HAP-1 (cell line): ENCODE measurements at regions not wholly inside any gene's neighbourhood (a gene's known extent, or its start where the extent isn't known, plus 50 kb on each side); places are given as distances from the start of the nearest gene placed in this dataset.

Source experiments
- DNase-seq, 2 experiments: peaks; one replicate each; pipeline ENCODE4 v3.0.0-alpha.2; 2016 to 2020; ENCODE audit warnings: low spot score in 2 of 2
- H3K27me3 ChIP-seq: fragments of 250-450 bp; sonication (Bioruptor Pico); 2 replicates; pipeline ENCODE4 v1.5.1; 2020; ENCODE audit warnings: low read depth, mild to moderate bottlenecking, moderate library complexity
- H3K36me3 ChIP-seq: fragments of 250-450 bp; sonication (Bioruptor Pico); replicated peaks from 2 replicates; pipeline ENCODE4 v1.5.1; 2020; ENCODE audit warnings: mild to moderate bottlenecking
- H3K4me1 ChIP-seq: fragments of 250-450 bp; sonication (Bioruptor Pico); 2 replicates; pipeline ENCODE4 v1.5.1; 2020; ENCODE audit warnings: mild to moderate bottlenecking
- H3K4me3 ChIP-seq: fragments of 250-450 bp; sonication (Bioruptor Pico); 2 replicates; pipeline ENCODE4 v1.5.1; 2020; ENCODE audit warnings: mild to moderate bottlenecking, moderate library complexity
- H3K9me3 ChIP-seq: fragments of 250-450 bp; sonication (Bioruptor Pico); 2 replicates; pipeline ENCODE4 v1.5.1; 2020; ENCODE audit warnings: mild to moderate bottlenecking, moderate library complexity
- in situ Hi-C: fragments of 300-500 bp; cut with MboI; formaldehyde crosslinking; loops from 3 replicates; pipeline ENCODE4 v1.14.3; 2020; ENCODE audit warnings: low sequenced_read_pairs, inconsistent platforms, mixed read lengths

DNA sequence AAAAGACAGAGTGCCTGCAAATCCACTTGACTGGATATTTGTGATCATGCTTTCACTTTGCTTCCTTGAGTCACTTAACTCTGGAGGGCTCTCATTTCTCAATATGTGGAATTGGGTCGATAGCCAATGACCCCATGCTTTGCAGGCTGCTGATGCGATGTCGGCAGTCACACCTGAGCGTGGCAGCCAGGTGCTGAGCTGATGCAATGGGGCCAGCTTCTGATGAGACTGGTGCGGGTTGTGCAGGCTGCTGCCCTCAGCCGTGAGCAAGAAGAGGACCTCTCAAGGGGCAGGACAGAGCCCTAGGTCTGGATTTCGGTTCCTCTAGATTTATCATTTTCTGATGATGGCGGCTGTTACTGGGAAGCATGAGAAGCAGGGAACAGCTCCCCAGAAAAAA lies 334.1 kb downstream of the TEX29 start:
- in situ Hi-C loops, result no loop called here
- H3K27me3 ChIP-seq, result peaks cover 4% of the 10 kb centered on the region; the same call in 1 of the 2 replicates

DNA sequence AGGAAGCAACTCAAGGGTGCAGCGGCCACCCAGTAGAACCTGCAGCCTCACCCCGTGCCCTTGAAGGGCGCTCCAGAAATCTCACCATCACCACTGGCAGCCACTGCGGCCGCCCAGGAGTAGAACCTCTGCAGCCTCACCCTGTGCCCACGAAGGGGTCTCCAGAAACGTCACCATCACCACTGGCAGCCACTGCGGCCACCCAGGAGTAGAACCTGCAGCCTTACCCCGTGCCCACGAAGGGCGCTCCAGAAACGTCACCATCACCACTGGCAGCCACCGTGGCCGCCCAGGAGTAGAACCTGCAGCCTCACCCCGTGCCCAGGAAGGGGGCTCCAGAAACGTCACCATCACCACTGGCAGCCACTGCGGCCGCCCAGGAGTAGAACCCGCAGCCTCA lies 336.0 kb downstream of the TEX29 start:
- Histone ChIP-seq H3K9me3 (no peaks in the 10 kb centered on the region), H3K4me1 (no peaks in the 10 kb centered on the region), H3K4me3 (no peak overlapping the region), H3K27me3 (no peaks in the 10 kb centered on the region), H3K36me3 (no peaks in the 10 kb centered on the region)
- in situ Hi-C loops, result no loop called here
- no peak for DNase-seq

More for the DNA sequence above, 334.1 kb downstream of the TEX29 start:
- no peaks in the 10 kb centered on the region for H3K9me3 ChIP-seq
- H3K4me3 ChIP-seq, result no peak overlapping the region
- no peak for DNase-seq
- H3K36me3 ChIP-seq, result no peaks in the 10 kb centered on the region
- H3K4me1 ChIP-seq, result no peaks in the 10 kb centered on the region

DNA sequence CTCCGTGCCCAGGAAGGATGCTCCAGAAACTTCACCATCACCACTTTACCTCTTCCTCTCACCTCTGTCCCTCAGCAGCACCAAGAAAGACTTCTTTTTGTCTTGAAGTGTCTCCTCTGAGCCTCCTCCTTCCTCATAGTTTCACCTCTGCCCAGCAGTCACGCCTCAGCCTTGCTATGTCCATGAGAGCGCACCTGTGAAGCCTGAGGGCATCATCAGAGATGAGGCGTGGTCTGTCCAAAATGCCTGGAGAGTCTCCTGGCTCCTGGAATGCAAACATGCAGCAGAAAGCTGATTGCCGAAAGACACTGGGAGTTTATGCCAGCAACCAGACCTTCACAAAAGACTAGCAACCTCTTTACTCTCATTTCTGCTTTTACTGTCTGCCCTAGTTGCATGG lies 336.6 kb downstream of the TEX29 start:
- in situ Hi-C loops, result no loop called here
- Histone ChIP-seq H3K36me3 (no peaks in the 10 kb centered on the region), H3K4me3 (no peak overlapping the region), H3K4me1 (no peaks in the 10 kb centered on the region), H3K9me3 (no peaks in the 10 kb centered on the region), H3K27me3 (no peaks in the 10 kb centered on the region)
- no peak for DNase-seq

DNA sequence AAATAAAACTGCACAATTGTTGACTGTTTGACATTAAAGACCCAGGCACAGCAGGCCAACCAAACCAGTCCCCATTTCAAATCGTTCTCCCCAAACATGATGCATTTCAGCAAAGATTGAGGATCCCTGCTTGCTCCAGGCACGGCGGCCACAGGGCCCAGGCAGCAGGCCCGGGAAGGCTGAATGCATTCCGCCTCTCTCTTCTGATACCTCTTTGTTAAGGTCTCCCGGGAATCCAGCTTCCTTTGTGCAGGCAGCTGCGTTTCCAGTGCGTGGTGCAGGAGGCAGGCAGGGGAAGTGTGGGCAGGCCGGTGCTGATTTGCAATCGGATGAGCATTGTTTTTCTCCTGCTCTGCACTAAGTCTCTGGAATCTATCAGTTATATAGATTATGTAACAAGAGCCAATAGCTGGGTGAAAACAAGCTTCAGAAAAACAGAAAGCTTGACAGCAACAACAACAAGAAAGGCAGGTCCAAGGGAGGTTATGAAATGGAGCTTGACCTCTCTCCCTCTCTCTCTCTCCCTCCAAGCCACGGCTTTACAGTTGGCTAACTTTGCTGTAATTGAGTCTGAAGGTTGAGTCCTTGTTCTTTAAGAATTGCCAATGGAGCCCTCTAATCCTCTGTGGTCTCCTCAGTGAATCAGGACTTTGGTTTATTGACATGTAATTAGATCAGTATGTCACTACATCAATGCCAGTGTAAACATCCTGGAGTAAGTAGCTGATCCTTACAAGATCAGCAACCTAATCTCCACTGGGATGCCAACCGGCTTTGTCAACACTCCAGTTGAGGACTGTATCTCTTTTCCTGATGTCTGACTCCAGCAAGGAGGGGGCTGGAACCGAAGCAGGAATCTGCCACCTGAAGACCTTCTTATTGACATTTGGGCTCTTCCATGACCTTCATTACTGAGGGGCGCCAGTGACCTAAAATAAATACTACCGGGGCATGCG lies 338.0 kb downstream of the TEX29 start:
- H3K36me3 ChIP-seq, result no peaks in the 10 kb centered on the region
- no peaks in the 10 kb centered on the region for H3K4me1 ChIP-seq
- H3K4me3 ChIP-seq, result no peak overlapping the region
- peak; percentile 37 to 70 for DNase-seq
- H3K27me3 ChIP-seq, result no peaks in the 10 kb centered on the region
- H3K9me3 ChIP-seq, result no peaks in the 10 kb centered on the region
- in situ Hi-C loops, result no loop called here

DNA sequence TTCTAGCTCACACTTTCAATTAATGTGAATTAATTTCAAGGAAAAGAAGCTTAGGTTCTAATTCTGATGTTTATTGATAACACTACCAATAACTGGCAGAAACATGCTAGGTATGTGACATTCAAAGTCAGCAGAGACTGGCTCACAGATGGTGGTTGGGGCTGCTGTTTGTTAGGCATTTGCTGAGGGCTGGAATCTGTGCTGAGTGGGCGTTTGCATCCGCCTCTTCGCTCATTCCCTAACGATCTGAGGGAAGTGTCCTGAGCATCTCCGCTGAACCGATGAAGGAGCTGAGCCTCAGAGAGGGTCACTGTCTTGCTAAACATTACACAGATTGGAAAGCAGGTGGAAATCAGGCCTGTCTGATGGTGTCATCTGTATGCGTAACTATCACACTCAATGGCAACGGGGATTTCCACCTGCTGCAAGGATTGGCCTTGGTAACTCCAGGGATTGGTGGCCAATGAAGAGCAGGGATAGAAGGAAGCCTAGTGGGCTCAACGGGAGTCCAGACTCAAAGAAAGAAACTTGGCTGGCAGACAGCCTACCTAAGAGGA lies 338.9 kb downstream of the TEX29 start:
- in situ Hi-C loops, result no loop called here
- H3K4me1 ChIP-seq, result no peaks in the 10 kb centered on the region
- H3K27me3 ChIP-seq, result no peaks in the 10 kb centered on the region
- no peaks in the 10 kb centered on the region for H3K36me3 ChIP-seq
- H3K4me3 ChIP-seq, result no peak overlapping the region
- H3K9me3 ChIP-seq, result no peaks in the 10 kb centered on the region
- DNase-seq, result no peak

DNA sequence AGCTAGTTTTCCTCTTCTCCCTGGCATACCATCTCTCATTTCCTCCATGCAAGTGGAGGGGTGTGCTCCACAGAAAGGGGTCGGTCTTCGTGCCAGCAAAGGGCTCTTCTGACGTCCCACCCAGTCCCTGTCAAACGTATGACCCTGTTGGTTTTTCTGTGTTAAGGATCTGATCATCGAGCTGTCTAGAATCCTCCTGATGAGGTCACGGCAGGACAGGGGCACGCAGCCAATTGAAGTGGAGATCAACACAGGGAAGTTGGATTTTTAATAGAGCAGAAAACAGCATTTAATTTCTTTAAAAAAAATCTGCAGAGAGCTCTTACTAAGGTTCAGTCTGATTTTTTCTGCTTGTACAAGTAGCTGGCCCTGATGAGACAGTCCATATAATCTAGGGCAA lies 339.4 kb downstream of the TEX29 start:
- no peak overlapping the region for H3K4me3 ChIP-seq
- H3K9me3 ChIP-seq, result no peaks in the 10 kb centered on the region
- no peaks in the 10 kb centered on the region for H3K4me1 ChIP-seq
- no peaks in the 10 kb centered on the region for H3K27me3 ChIP-seq
- H3K36me3 ChIP-seq, result no peaks in the 10 kb centered on the region
- DNase-seq, result no peak
- in situ Hi-C loops, result no loop called here

DNA sequence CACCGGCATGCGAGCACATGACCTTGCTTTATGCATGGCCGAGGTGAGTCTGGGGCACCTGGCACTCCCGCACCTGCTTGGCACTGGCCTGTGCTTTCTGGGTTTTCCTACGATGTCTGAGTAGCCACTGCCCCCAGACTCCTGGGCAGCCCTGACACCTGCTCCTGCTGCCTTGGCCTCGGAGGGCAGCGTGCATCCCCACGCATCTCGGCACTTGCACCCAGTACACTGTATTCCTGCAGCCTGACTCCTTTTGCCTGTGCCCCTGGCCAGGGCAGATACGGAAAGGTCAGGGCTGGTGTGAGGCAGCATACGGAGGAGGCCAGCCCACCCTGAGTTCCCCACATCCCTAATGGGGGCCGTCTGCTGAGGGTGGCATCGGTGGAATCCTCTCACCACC lies 340.6 kb downstream of the TEX29 start:
- no peaks in the 10 kb centered on the region for H3K4me1 ChIP-seq
- H3K27me3 ChIP-seq, result no peaks in the 10 kb centered on the region
- H3K9me3 ChIP-seq, result no peaks in the 10 kb centered on the region
- H3K36me3 ChIP-seq, result no peaks in the 10 kb centered on the region
- no peak for DNase-seq
- no peak overlapping the region for H3K4me3 ChIP-seq
- in situ Hi-C loops, result no loop called here

DNA sequence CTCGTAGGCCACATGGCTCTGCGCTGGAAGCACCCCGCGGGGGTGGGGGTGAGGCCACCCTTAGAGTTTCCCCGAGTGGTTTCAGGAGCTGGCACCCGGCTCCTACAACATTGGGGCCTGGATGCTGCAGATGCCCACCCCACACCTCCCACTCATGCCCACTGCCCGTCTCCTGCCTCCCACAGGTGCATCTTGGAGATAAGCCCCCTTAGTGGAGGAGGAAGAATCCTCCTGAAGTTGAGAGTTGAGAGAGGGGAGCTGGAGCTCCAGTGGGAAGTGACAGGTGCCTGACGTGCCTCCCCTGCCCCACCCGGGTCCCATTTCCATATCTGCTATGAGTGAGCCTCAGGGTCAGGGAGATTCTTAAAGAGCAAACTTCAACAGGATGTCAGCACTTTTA lies 341.3 kb downstream of the TEX29 start:
- H3K4me3 ChIP-seq, result no peak overlapping the region
- H3K4me1 ChIP-seq, result no peaks in the 10 kb centered on the region
- no peaks in the 10 kb centered on the region for H3K36me3 ChIP-seq
- in situ Hi-C loops, result no loop called here
- no peaks in the 10 kb centered on the region for H3K9me3 ChIP-seq
- no peak for DNase-seq
- no peaks in the 10 kb centered on the region for H3K27me3 ChIP-seq

DNA sequence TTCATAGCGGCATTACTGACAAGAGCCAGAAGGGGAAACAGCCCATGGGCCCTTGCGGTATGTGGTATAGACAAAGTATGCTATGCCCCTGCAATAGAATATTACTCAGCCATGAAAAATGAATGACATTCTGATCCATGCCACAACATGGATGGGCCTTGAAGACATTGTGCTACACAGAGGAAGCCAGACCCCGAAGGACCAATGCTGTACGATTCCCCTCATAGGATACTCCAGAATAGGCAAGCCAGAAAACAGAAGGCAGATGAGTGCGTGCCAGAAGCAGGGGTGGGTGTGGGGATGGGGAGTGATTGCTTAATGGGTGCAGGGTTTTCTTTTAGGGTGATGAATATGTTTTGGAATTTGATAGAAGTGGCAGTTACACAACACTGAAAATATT lies 342.0 kb downstream of the TEX29 start:
- Histone ChIP-seq H3K4me3 (no peak overlapping the region), H3K27me3 (no peaks in the 10 kb centered on the region), H3K9me3 (no peaks in the 10 kb centered on the region), H3K36me3 (no peaks in the 10 kb centered on the region), H3K4me1 (no peaks in the 10 kb centered on the region)
- in situ Hi-C loops, result no loop called here
- no peak for DNase-seq

DNA sequence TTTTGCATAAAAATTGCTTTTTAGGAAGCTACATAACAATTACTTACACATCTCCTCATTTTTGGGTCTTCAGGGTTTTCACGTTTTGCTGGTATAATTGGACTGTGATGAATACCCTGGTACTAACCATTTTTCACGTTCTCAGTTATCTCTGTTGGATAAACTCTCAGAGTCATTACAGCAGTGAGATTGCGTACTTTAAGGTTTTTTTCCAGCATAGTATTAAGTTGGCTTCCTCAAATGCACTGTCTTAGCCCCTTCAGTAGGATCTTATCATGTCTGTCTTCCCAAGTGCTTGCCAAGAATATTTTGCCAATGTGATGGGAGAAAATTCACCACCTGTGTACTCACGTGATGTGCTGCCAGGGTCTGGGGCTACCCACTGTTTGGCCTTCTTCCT lies 342.5 kb downstream of the TEX29 start:
- H3K36me3 ChIP-seq, result no peaks in the 10 kb centered on the region
- no peak overlapping the region for H3K4me3 ChIP-seq
- no peaks in the 10 kb centered on the region for H3K9me3 ChIP-seq
- H3K27me3 ChIP-seq, result no peaks in the 10 kb centered on the region
- in situ Hi-C loops, result no loop called here
- no peaks in the 10 kb centered on the region for H3K4me1 ChIP-seq
- no peak for DNase-seq

DNA sequence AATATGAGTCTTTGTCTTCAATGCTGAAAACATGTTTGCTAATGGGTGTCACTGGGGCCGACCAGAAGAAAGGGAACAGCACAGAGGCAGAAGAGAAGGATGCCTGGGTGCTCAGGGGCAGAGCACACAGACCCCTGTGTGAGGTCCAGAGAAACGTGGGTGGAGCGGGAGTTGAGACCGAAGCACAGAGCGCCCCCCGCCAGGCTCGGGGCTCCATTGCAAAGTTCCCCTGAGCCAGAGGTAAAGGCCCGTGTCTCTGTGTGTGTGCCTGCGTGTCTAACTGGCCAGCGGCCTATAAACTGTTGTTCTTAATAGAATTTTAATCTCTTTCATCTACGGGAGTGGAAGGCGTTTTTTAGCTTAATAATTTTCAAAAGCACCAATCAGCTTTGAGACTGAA lies 343.1 kb downstream of the TEX29 start:
- no peaks in the 10 kb centered on the region for H3K27me3 ChIP-seq
- H3K9me3 ChIP-seq, result no peaks in the 10 kb centered on the region
- H3K36me3 ChIP-seq, result no peaks in the 10 kb centered on the region
- DNase-seq, result no peak
- no peak overlapping the region for H3K4me3 ChIP-seq
- in situ Hi-C loops, result no loop called here
- no peaks in the 10 kb centered on the region for H3K4me1 ChIP-seq

DNA sequence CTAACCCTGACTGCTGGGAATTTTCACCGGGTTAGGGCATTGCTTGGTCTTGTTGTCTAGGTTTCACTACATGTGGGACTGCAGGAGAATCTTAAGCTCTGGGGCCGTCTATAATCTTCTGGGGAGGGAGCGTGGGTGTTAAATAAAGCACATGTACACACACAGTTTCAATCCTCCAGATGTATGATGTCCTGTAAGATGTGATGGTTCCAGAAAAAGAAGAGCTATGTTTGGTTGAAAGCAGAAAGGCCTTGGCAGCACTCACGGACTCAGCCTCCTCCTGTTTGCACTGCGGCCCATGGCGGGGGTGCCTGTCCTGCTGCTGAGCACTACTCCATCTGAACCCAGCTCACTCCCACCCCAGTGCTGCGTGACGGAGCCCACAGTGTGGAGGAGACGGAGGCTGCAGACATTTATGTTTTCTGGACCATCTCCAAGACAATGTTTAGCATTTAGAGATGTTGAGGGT lies 343.5 kb downstream of the TEX29 start:
- DNase-seq, result no peak
- no peaks in the 10 kb centered on the region for H3K27me3 ChIP-seq
- H3K4me1 ChIP-seq, result no peaks in the 10 kb centered on the region
- in situ Hi-C loops, result no loop called here
- H3K36me3 ChIP-seq, result no peaks in the 10 kb centered on the region
- no peaks in the 10 kb centered on the region for H3K9me3 ChIP-seq
- H3K4me3 ChIP-seq, result no peak overlapping the region

DNA sequence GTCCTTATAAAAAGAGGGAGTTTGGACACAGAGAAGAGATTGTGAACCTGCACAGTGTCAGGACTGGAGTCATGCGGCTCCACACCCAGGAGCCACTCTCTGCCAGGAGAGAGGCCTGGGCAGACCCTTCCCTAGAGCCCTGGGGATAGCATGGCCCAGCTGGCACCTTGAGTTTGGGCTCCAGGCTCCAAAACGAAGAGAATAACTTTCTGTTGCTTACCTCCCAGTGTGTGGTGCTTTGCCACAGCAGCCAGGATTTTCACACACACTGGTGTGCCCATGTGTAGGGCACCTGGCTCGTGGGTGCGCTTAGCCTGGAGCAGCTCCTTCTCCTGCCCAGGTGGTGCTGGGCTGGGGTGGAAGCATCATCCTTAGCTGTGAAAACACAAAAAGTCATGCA lies 344.3 kb downstream of the TEX29 start:
- Histone ChIP-seq H3K4me3 (no peak overlapping the region), H3K36me3 (no peaks in the 10 kb centered on the region), H3K4me1 (no peaks in the 10 kb centered on the region), H3K27me3 (no peaks in the 10 kb centered on the region), H3K9me3 (no peaks in the 10 kb centered on the region)
- in situ Hi-C loops, result no loop called here
- DNase-seq, result no peak

DNA sequence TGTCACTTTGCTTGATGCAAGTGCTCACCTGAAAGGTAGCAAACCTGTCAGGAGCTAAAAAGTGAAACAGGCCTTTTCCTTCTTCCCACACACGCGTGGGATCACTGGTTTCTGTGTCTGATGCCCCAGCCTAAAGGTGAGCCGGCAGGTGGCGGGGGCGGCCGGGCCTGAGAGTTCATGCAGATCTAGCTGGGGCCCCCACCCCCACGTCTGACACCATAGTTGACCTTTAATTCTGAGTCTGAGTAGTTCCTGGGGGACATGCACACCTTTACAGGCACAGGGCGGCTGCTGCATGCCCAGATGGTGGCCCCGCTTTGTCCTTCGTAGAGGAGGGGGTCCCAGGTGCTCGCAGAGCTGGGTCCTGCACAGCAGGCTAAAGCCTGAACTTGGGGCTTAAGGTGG lies 345.3 kb downstream of the TEX29 start:
- Histone ChIP-seq H3K4me1 (no peaks in the 10 kb centered on the region), H3K27me3 (no peaks in the 10 kb centered on the region), H3K36me3 (no peaks in the 10 kb centered on the region), H3K4me3 (no peak overlapping the region), H3K9me3 (no peaks in the 10 kb centered on the region)
- in situ Hi-C loops, result no loop called here
- no peak for DNase-seq
